Hepatic stellate cell (primary cell): ENCODE measurements at regions not wholly inside any gene's neighbourhood (a gene's known extent, or its start where the extent isn't known, plus 50 kb on each side); places are given as distances from the start of the nearest gene placed in this dataset.

Experiments used
- DNase-seq: peaks from one replicate; pipeline ENCODE4 v3.0.0; 2011; ENCODE audit warnings: low spot score

DNA sequence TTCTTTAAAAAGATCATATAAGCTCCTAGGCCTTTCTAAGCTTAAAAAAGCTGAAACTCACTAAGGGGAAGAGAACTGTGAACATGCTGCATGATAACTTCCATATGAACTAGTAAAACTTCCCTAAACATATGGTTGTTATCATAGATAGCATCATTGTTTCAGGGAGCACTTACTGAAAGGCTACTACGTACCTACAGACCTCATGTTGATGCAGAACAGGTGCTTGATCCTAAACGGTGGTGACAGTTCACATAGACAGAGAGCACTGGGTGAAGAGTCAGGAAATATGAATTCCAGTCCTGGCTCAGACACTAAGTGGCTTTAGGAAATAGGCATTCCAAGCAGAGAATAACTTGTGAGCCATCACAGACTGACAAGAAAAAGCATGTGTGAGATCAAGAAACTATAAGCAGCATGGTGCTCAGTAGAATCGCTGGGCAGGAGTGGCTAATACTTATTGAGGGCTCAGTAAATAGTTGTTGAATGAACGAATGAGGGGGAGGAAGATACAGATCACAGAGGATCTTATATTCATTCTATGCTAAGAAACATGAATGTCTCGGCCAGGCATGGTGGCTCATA is 78.4 kb upstream of the NUDT4 start:
- no peak for DNase-seq

DNA sequence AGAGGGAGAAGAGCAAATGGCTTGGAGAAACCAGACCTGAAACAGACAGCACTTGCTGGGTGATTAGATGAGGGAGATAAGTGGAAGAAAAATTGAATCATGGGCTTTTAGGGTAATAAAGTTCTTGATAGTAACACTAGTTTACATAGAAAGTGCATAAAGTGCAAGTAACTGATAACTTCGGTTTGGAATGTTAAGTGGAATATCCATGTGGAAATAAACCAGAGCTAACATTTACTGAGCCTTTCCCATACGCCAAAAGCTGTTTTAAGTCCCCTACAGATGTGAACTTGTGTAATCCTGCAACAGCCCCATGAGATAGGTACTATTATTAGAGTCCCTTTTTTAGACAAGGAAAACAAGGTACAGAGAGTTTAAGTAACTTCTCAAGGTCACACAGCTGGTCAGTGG is 77.1 kb upstream of the NUDT4 start:
- DNase-seq = no peak

DNA sequence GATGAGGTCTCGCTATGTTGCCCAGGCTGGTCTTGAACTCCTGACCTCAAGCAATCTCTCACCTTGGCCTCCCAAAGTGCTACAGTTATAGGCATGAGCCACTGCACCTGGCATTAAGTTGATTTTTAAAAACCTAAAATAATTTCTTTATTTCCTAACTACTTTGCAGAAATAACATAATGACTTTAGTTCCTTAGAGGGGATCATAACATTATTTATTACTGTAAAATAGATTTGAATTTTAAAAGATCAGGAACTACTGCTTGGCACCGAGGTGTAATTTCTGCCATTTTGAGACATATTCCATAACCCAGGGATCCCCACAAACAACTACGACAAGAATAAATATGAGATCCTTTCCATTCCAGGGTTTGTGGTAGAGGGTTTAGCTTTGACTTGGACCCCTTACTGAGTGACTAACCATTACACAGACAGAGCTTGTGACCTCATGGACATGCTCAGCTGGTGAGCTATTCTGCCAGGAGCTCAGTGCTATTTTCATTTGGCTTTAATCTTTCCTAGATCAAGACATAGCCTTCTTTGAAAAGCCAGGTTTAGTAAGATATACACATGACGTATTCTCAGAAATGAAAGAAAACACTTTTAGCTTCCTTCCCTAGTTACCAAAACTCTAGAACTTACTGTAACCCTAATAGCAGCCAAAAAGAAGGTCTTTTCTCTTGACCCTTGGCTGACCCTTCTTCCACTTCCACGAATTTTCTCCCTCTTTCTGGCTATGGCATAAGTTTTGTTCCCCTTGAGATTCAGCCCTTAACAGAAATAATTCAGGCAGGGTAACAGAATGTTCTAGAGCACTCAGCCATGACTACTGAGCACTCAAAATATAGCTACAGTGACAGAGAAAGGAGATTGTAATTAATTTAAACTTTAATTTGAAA is 75.1 kb upstream of the NUDT4 start:
- DNase-seq = peak; percentile 42

DNA sequence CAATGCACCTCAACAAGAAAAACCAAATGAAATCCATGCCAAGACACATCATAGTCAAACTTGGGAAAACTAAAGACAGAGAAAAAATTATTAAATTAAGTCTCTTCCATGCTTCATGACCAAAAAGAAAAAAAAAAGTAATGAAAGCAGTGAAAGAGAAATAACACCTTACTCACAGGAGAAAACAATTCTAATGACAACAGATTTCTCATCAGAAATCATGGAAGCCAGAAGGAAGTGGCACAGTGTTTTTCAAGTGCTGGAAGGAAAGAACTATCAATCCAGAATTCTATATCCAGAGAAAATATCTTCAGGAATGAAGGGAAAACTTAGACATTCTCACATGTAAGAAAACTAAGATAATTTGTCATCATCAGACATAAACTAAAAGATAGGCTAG is 71.1 kb upstream of the NUDT4 start:
- DNase-seq = no peak

DNA sequence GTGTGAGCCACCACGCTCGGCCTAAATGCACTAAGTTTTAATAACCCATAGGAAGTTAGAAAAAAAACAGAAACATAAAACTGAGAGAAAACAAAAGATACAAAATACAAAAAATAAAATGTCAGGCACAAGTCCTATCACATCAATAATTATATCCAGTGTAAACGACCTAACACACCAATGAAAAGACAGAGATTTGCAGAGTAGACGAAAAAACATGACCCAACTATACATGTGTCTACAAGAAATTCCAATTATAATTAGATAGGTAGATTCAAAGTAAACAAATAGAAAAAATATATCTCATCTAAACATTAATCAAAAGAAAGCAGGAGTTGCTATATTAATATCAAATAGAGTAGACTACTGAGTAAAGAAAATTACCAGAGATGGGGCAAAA is 69.4 kb upstream of the NUDT4 start:
- DNase-seq = no peak

DNA sequence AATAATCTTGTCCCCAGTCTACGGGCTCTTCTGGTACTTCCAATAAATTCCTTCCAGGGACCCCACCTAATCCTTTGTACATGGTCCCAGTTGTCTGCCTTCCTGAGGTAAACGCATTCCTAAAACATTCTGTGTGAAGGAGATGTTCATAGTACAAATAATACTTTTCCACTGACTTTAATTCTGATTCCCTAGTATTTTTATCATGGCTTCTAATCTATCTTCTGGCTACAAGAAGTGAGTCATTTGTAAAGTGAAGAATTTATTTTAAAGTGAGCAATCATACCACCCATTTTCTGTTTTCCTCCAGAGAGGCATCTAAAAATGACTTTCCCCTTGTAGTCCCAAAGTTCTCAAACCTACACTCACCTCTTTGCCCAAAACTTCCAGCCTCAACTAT is 65.9 kb upstream of the NUDT4 start:
- no peak for DNase-seq

DNA sequence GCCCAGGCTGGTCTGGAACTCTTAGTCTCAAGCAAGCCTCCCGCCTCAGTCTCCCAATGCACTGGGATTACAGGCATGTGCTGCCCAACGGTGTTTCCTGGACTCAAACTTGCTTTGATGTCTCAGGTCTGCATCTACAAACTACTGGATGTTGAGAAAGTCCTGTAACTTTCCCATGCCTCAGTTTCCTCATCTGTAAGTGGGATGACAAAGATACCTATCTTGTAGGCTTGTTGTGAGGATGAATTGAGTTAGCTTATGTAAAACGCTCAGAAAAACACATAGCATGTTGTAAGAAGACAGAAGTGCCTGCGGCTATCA is 63.6 kb upstream of the NUDT4 start:
- no peak for DNase-seq

DNA sequence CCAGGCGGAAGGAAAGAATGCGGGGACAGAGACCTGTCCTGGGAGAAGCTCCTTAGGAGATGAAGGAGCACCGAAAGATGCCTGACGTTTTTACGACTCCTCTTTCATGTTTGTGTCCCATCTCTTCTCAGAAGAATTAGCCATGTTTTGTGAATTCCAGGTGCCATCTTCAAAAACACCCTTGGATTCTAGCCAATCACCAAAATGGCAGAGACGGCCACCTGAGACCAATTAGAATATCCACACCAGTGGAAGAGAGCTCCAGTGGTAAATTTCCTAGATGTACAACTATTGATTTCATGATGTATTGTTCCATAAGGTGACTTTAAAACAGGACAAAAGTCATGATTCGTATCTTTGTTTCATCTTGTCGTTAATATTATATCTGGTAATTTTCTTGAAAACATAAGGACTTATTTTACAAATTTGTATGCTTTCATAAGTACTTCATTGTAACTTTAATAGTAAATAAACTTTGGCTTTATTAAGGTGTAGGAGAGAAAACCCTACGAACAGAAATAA is 62.3 kb upstream of the NUDT4 start:
- no peak for DNase-seq

DNA sequence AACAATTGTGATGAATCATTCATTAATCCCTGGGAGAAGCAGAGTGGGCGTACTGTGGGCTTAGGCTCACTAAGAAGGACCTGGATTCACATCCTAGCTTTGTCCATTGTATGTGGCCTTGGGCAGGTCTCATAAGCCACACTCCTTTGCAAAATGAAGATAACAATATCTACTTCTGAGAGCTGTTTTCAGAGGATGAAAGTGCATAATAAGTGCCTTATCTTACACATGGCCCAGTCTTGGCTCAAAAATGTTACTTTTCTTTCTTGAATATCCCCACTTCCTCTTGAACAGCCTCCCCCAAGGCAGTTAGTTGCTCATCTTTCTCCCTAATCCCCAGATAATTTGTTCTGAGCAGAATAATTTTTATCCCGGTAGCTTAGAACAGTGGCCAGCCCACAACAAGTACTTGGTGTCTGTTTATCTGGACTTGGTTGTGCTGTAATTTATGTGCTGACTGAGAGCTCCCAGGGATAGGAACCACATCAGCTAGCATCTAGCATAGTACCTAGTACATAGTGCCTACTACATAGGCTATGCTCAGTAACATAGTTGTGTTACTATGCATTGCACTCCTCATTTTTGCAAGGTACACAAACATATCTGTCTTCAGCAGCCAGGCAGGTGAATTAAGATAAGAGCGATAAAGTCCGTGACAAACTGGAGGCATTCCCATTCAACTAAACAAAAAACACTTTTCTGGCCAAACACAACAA is 61.7 kb upstream of the NUDT4 start:
- no peak for DNase-seq

DNA sequence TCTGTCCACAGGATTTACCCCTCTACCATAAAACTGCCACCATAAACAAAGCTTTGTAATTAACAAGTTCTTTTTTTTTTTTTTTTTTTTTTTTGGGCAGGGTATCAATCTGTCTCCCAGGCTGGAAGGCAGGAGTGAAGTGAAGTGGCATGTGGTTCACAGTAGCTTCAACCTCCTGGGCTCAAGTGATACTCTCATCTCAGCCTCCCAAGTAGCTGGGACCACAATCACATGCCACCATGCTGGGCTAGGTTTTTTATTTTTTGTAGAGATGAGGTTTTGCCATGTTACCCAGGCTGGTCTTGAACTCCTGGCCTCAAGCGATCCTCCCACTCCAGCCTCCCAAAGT is 61.1 kb upstream of the NUDT4 start:
- no peak for DNase-seq

DNA sequence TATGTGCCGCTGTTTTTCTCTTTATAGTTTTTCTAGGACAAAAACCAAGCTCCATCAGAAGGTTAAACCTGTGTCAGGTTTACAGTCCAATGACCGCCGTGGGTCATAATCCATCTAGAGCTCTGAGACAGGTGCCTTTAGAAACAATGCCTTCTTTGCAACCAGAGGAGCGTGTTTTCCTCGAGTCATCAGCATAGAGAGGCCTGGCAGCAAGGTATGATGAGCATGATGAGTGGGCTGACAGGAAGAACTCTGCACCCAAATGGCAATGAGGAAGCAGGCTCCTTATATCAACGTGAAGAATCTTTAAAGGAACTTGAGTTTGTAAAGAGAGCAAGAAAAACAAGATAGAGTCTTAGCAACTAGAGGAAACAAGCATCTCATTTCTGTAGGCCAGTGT is 60.5 kb upstream of the NUDT4 start:
- DNase-seq = no peak

DNA sequence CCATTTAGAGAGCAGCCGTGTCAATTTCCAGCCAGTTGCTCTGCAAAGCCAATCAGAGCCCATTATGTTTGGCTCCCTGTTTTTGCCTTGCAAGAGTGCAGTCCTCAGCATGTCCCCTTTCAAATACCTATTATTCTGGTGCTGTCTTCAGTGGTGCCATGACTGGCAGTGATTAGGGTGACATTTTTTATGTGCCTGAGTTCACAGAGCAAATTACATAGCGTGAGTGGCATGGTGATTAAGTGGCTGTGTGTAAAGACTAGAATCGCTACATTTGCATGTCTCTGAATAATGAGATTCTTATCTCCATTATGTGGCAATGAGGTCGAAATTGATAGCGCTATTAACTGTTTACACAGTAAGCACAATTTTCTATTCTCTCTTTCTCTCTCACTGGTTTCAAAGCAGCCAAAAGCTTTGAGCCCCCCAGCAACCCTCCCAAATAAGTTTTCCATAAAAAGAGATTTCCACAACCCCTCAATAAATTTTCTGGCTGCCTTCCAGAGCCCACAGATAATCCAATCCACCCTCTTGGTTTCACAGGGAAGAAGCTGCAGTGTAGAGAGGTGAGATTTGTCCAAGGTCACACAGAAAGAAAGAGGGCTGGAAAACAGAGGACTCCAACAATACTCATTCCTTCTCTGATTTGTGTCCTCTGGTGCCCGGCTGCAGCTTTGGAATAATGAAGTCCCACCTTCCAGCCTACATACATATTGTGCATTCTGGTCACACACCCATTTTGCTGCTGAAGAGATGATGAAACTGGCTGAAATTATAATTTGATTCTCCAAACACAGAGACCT is 58.8 kb upstream of the NUDT4 start:
- no peak for DNase-seq

DNA sequence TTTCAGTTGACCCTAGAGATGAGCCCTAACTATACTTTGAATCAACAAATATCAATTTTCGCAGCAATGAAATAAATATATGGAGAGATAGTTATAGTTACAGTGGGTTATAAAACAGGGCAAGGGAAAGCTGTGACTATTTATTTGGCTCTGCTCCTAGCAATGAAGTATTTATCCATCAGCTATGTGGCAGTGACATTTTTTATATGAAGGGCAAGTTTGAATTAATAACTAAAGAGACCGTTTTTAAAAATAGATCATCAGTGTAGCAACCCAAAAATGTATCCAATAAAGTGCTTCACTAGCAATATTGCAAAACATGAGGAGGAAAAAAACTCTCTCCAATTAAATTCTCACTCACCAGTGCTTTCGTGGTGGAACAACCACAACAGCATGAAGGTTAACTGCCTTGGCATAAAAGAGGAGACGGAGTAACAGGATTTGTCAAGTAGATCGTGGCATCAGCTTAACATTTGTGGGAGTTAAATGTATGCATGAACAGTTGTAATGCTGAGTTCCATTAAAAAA is 58.1 kb upstream of the NUDT4 start:
- DNase-seq = no peak

DNA sequence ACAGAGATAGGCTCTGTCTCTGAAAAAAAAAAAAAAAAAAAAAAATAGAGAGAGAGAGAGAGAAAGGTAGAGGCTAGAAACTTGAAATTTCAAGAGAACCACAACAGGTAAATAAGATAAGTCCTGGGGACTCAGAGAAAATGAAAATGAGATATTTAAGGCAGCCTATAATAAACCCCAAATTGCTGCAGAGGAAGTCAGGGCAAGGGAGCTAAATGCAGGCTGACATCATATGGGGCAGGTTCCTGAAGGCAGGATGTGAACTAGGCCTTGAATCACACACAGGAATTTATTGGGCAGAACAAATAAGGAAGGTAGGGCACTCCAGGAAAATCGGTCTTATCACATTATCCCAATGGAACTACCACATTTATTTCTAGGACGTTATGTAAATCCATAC is 54.9 kb upstream of the NUDT4 start:
- no peak for DNase-seq

DNA sequence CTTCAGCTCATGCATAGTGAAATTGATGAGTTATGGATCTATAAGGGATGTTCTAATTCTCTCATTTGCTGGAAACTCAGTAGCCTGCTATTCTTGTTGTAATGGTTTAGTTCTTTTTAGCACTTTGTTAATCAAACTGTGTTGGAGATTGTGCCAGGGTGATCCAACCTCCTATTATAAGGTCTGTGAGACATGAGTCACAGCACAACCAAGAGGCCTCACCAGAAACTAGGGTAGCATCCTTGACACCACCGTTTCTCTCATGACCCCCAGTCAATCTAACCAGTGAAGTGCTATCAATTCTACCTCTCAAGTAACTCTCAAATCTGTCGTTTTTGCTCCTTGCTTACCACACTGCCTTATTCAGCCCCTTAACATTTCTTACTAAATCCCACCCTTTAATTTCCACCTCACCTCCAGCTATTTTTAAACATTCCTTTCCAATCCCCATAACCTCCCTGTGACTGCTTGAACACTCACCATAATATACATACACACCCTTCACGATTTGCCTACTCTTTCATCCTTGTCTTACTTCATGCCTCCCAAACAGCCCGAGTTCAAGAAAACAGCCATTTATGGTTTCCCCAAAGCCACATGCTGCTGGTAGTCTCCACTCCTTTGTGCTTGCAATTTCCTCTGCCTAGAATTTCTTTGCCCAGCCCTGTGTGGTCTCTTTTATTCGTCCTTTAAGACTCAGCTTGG is 53.9 kb upstream of the NUDT4 start:
- DNase-seq = no peak

DNA sequence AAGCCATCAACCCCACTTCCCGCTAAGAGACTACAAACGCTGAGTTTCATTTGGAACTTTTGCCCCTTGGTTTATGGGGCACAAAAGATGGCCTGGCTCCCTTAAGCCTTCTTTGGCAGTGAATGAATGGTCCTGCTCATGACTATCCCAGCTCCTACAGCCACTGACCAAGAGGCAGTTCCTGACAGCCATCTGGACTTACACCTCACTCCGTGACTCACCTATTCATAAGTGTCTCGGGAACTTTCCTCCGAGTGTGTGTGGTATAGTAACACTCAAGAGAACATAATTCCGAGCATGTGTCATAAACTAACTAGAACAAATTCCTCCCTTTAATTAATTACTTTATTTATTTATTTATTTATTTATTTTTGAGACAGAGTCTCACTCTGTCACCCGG is 51.9 kb upstream of the NUDT4 start:
- DNase-seq = no peak
